Dendritic cell treated with granulocyte-macrophage colony-stimulating factor and Interleukin-4, amounts not matched to agents 40 ng/mL and 50 ng/mL, for 4 days (primary cell): ENCODE measurements at regions not wholly inside any gene's neighbourhood (a gene's known extent, or its start where the extent isn't known, plus 50 kb on each side); places are given as distances from the start of the nearest gene placed in this dataset.
"Not testable (repeated sequence)": the region's sequence is repeated elsewhere in the genome, so short reads cannot be mapped to it uniquely, and the experiment has no call there.

Experiments used
- H3K27ac Mint-ChIP-seq: one replicate; pipeline ENCODE4 v1.8.0; 2022; ENCODE audit warnings: mild to moderate bottlenecking, mixed read lengths
- H3K27me3 Mint-ChIP-seq: one replicate; pipeline ENCODE4 v1.8.0; 2022; ENCODE audit warnings: mild to moderate bottlenecking, mixed read lengths
- H3K36me3 Mint-ChIP-seq: one replicate; pipeline ENCODE4 v1.8.0; 2022; ENCODE audit warnings: low read depth, mixed read lengths
- H3K4me1 Mint-ChIP-seq: one replicate; pipeline ENCODE4 v1.8.0; 2022; ENCODE audit warnings: low read depth, mixed read lengths
- H3K4me3 Mint-ChIP-seq: one replicate; pipeline ENCODE4 v1.8.0; 2022; ENCODE audit warnings: mild to moderate bottlenecking, moderate library complexity, mixed read lengths
- H3K9me3 Mint-ChIP-seq: one replicate; pipeline ENCODE4 v1.8.0; 2022; ENCODE audit warnings: mixed read lengths
- intact Hi-C: fragments of 100-400 bp; cut with micrococcal nuclease; formaldehyde crosslinking; loops from one replicate; pipeline ENCODE4 v1.15.0; 2022

DNA sequence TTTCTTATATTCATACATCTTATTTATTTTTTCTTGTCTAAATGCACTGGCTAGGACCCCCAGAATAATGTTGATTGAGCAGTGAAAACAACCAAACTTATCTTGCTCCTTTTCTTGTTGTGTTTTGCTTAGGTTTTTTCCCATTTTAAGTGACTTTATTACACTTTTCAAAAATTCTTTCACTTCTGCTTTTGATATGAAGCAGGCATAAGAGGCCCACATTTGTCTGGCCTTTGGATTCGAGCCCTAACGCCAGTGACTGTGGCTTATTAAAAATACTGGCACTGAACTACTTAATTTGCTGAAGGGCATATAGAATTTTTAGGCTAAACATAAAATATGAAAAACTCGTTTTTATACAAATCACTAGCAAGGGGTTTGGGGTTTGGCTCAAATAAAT, 197.0 kb downstream of the ASB9 start:
- Mint-ChIP-seq H3K4me3 (no peak overlapping the region), H3K27me3 (no peaks in the 10 kb centered on the region), H3K9me3 (no peaks in the 10 kb centered on the region), H3K4me1 (no peaks in the 10 kb centered on the region), H3K36me3 (no peaks in the 10 kb centered on the region), H3K27ac (no peak overlapping the region)
- intact Hi-C loops: no loop called here

- Mint-ChIP-seq H3K27ac (no peak overlapping the region), H3K27me3 (no peaks in the 10 kb centered on the region), H3K36me3 (no peaks in the 10 kb centered on the region), H3K4me1 (no peaks in the 10 kb centered on the region), H3K4me3 (no peak overlapping the region), H3K9me3 (no peaks in the 10 kb centered on the region)
- intact Hi-C loops: no loop called here
Measured at GRCh38 chrX:15072259-15072658, 197.6 kb downstream of the ASB9 start.

- H3K4me3 Mint-ChIP-seq: no peak overlapping the region
- H3K4me1 Mint-ChIP-seq: no peaks in the 10 kb centered on the region
- H3K9me3 Mint-ChIP-seq: peaks cover 6% of the 10 kb centered on the region
- no peaks in the 10 kb centered on the region for H3K36me3 Mint-ChIP-seq
- no peaks in the 10 kb centered on the region for H3K27me3 Mint-ChIP-seq
- no peak overlapping the region for H3K27ac Mint-ChIP-seq
- intact Hi-C loops: no loop called here
Measured at GRCh38 chrX:15059474-15059873, 186.3 kb downstream of the MOSPD2 start.

DNA sequence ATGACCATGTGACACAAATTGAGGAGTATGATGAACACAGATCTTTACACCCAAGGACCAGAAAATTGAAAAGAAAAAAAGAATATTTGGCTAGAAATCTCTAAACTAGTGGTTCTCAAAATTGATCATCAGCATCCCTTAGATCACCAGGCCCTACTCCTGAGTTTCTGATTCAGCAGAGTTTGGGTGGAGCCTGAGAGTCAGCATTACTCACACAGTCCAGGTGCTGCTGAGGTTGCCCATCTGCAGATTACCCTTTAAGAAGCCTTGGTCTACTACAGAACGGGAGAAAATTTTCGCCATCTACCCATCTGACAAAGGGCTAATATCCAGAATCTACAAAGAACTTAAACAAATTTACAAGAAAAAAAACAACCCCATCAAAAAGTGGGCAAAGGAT, 182.8 kb downstream of the MOSPD2 start:
- intact Hi-C loops: no loop called here
- H3K27me3 Mint-ChIP-seq: no peaks in the 10 kb centered on the region
- H3K4me3 Mint-ChIP-seq: no peak overlapping the region
- peaks cover 6% of the 10 kb centered on the region for H3K9me3 Mint-ChIP-seq
- H3K36me3 Mint-ChIP-seq: no peaks in the 10 kb centered on the region
- no peak overlapping the region for H3K27ac Mint-ChIP-seq
- H3K4me1 Mint-ChIP-seq: no peaks in the 10 kb centered on the region

GRCh38 chrX:15055146-15055930, 182.1 kb downstream of the MOSPD2 start:
- peaks cover 11% of the 10 kb centered on the region for H3K9me3 Mint-ChIP-seq
- intact Hi-C loops: no loop called here
- no peak overlapping the region for H3K4me3 Mint-ChIP-seq
- no peaks in the 10 kb centered on the region for H3K36me3 Mint-ChIP-seq
- no peaks in the 10 kb centered on the region for H3K27me3 Mint-ChIP-seq
- no peak overlapping the region for H3K27ac Mint-ChIP-seq
- no peaks in the 10 kb centered on the region for H3K4me1 Mint-ChIP-seq

GRCh38 chrX:15050395-15050794, 177.2 kb downstream of the MOSPD2 start:
- no peak overlapping the region for H3K4me3 Mint-ChIP-seq
- H3K9me3 Mint-ChIP-seq: peaks cover 12% of the 10 kb centered on the region
- H3K27ac Mint-ChIP-seq: no peak overlapping the region
- H3K36me3 Mint-ChIP-seq: no peaks in the 10 kb centered on the region
- H3K4me1 Mint-ChIP-seq: no peaks in the 10 kb centered on the region
- intact Hi-C loops: no loop called here
- H3K27me3 Mint-ChIP-seq: no peaks in the 10 kb centered on the region

DNA sequence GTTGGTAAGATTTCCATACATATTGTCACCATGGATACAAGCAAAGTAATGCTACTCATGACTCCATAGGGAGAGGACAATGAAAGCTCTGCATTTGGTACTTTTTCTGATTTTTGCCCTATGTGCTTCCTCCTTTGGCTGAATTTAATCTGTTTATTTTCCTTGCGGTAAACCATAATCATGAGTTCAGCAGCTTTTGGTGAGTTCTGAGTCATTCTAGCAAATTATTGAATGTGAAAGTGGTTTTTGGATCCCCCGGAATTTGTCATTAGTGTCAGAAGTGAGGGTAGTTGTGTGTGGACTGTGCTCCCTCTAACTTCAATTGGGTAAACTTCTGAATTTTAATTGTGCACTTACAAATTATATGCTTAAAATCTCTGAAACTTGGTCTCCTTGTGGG, 170.3 kb downstream of the MOSPD2 start:
- Mint-ChIP-seq H3K4me3 (no peak overlapping the region), H3K4me1 (no peaks in the 10 kb centered on the region), H3K27me3 (no peaks in the 10 kb centered on the region), H3K9me3 (no peaks in the 10 kb centered on the region), H3K27ac (no peak overlapping the region), H3K36me3 (no peaks in the 10 kb centered on the region)
- intact Hi-C loops: no loop called here

GRCh38 chrX:15033917-15034316, 160.7 kb downstream of the MOSPD2 start:
- H3K4me3 Mint-ChIP-seq: no peak overlapping the region
- H3K27ac Mint-ChIP-seq: no peak overlapping the region
- H3K36me3 Mint-ChIP-seq: no peaks in the 10 kb centered on the region
- intact Hi-C loops: no loop called here
- no peaks in the 10 kb centered on the region for H3K4me1 Mint-ChIP-seq
- no peaks in the 10 kb centered on the region for H3K27me3 Mint-ChIP-seq
- H3K9me3 Mint-ChIP-seq: no peaks in the 10 kb centered on the region

- Mint-ChIP-seq H3K27ac (no peak overlapping the region), H3K36me3 (no peaks in the 10 kb centered on the region), H3K4me3 (no peak overlapping the region), H3K27me3 (no peaks in the 10 kb centered on the region), H3K9me3 (no peaks in the 10 kb centered on the region), H3K4me1 (no peaks in the 10 kb centered on the region)
- intact Hi-C loops: no loop called here
Measured at GRCh38 chrX:15017491-15017890, 144.3 kb downstream of the MOSPD2 start.

DNA sequence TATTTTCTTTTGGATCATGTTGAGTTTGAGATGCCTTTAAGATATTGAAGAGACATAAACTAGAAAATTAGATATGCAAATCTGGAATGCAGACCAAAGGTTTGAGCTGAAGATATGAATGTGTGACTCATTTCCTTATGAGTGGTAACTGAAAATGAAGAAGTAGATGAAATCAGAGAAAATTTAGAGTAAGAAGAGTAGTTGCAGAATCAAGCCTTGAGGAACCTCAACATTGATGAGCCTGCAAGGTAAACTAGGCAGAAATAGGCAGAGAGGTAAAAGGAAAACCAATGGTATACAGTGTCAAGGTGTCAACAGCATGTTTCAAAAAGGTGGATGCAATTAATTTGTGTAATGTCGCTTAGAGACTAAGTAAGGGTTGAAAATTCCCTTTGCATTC, 142.8 kb downstream of the MOSPD2 start:
- Mint-ChIP-seq H3K4me1 (no peaks in the 10 kb centered on the region), H3K36me3 (no peaks in the 10 kb centered on the region), H3K9me3 (no peaks in the 10 kb centered on the region)

GRCh38 chrX:15014281-15014680, 141.1 kb downstream of the MOSPD2 start:
- H3K27me3 Mint-ChIP-seq: no peaks in the 10 kb centered on the region
- intact Hi-C loops: no loop called here
- no peak overlapping the region for H3K4me3 Mint-ChIP-seq
- H3K36me3 Mint-ChIP-seq: no peaks in the 10 kb centered on the region
- no peak overlapping the region for H3K27ac Mint-ChIP-seq
- no peaks in the 10 kb centered on the region for H3K9me3 Mint-ChIP-seq
- no peaks in the 10 kb centered on the region for H3K4me1 Mint-ChIP-seq

More for the DNA sequence above, 142.8 kb downstream of the MOSPD2 start:
- Mint-ChIP-seq H3K27me3 (no peaks in the 10 kb centered on the region), H3K4me3 (no peak overlapping the region), H3K27ac (no peak overlapping the region)
- intact Hi-C loops: no loop called here

GRCh38 chrX:15013461-15013860, 140.2 kb downstream of the MOSPD2 start:
- intact Hi-C loops: no loop called here
- Mint-ChIP-seq H3K4me3 (no peak overlapping the region), H3K4me1 (no peaks in the 10 kb centered on the region), H3K27ac (no peak overlapping the region), H3K27me3 (no peaks in the 10 kb centered on the region), H3K9me3 (no peaks in the 10 kb centered on the region), H3K36me3 (no peaks in the 10 kb centered on the region)

DNA sequence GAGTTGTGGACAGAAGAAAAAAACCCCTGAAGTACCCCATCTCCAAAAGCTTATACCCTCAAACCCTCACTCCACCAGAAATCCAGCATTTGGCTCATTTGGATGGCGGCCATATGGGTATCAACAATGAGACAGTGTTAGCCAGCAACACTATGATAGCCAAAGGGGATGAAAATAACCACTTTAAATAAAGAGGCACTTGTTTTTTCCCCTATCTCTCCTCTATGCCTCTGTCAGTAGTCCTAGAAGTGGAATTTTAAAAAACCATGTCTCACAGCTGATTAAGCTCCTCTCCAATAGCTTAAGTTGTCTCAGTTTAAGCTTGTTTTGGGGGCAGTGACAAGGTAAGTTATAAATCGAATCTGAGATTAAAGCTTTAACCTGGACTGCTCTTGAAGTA, 124.0 kb downstream of the MOSPD2 start:
- no peaks in the 10 kb centered on the region for H3K4me1 Mint-ChIP-seq
- intact Hi-C loops: no loop called here
- no peaks in the 10 kb centered on the region for H3K9me3 Mint-ChIP-seq
- no peaks in the 10 kb centered on the region for H3K36me3 Mint-ChIP-seq
- H3K27ac Mint-ChIP-seq: no peak overlapping the region
- no peak overlapping the region for H3K4me3 Mint-ChIP-seq
- no peaks in the 10 kb centered on the region for H3K27me3 Mint-ChIP-seq

DNA sequence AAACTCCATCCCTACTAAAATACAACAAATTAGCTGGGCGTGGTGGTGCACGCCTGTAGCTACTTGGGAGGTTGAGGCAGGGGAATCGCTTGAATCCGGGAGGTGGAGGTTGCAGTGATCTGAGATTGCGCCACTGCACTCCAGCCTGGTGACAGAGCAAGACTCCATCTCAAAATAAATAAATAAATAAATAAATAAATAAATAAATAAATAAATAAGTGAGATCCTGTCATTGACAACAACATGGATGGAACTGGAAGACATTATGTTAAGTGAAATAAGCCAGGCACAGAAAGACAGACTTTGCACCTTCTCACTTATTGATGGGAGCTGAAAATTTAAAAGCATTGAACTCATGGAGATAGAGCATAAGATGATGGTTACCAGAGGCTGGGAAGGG, 111.2 kb downstream of the MOSPD2 start:
- intact Hi-C loops, H3K4me3 Mint-ChIP-seq, H3K4me1 Mint-ChIP-seq, H3K36me3 Mint-ChIP-seq, H3K9me3 Mint-ChIP-seq, H3K27me3 Mint-ChIP-seq, H3K27ac Mint-ChIP-seq: not testable (repeated sequence)
